ENCODE measurements at regions not wholly inside any gene's neighbourhood (a gene's known extent, or its start where the extent isn't known, plus 50 kb on each side); places are given as distances from the start of the nearest gene placed in this dataset.

DNA sequence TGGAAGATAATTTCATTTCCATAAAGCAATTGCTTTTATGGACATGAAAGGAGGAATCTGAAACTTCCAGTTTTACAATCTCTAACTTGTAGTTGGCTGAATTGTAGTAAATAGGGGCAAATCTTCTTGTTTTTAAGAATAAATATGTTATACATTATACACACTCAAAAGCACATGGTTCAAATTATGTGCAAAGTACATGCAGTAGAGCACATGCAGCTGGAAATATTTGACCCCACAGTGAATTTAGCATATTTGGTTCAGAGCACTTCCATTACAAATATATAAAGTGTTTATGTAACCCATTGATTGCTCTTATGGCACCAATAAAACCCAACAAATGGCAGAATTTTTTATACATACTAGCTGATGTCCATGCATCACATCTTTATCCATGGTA, 180.5 kb downstream of the IRS2 start:
- H3K4me3 Mint-ChIP-seq (ENCODE audit: unreplicated experiment): no peak overlapping the region

DNA sequence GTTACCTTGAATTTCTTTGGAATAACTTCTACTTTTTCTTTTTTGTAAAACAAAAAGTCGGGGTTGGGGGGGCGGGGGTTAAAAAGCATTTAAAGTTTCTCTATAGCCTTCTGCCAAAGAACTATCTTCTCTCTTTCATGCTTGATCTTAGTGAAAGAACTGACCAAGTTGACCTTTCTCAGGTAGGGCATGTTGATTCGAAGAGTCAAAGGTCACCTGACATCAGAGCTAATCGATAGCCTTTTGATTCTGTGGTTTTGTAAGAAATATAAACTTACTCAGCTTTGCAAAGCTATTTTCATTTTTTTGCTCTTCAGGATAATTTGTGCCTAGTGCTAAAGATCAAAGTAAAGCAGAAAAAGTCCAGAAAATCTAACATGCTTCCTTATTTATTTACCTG, 181.5 kb downstream of the IRS2 start:
- Histone ChIP-seq H3K4me3 (ENCODE audit: insufficient read depth, low read depth, low read length) (no peak overlapping the region), H3K79me2 (ENCODE audit: insufficient read depth, low read length) (no peaks in the 10 kb centered on the region), H3K27me3 (ENCODE audit: insufficient read depth, low read length) (no peaks in the 10 kb centered on the region), H3K4me1 (ENCODE audit: insufficient read depth, low read length) (no peaks in the 10 kb centered on the region), H3K9me3 (ENCODE audit: insufficient read depth, low read depth, low read length) (no peaks in the 10 kb centered on the region), H3K27ac (ENCODE audit: low read depth, low read length) (no peak overlapping the region), H3K4me2 (ENCODE audit: low read length) (no peak overlapping the region), H3K9ac (ENCODE audit: low read length) (no peak overlapping the region), H3K36me3 (ENCODE audit: insufficient read depth, low read length) (no peaks in the 10 kb centered on the region), H4K20me1 (ENCODE audit: insufficient read depth, low read length) (no peaks in the 10 kb centered on the region), H2AFZ (ENCODE audit: low read depth, low read length) (no peak overlapping the region)
- no peak for TF ChIP-seq EZH2 (IDR thresholded peaks at IDR 0.05; ENCODE audit: insufficient read depth, low read length)
- TF ChIP-seq, protein P1, sequence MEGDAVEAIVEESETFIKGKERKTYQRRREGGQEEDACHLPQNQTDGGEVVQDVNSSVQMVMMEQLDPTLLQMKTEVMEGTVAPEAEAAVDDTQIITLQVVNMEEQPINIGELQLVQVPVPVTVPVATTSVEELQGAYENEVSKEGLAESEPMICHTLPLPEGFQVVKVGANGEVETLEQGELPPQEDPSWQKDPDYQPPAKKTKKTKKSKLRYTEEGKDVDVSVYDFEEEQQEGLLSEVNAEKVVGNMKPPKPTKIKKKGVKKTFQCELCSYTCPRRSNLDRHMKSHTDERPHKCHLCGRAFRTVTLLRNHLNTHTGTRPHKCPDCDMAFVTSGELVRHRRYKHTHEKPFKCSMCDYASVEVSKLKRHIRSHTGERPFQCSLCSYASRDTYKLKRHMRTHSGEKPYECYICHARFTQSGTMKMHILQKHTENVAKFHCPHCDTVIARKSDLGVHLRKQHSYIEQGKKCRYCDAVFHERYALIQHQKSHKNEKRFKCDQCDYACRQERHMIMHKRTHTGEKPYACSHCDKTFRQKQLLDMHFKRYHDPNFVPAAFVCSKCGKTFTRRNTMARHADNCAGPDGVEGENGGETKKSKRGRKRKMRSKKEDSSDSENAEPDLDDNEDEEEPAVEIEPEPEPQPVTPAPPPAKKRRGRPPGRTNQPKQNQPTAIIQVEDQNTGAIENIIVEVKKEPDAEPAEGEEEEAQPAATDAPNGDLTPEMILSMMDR (IDR thresholded peaks at IDR 0.05; ENCODE audit: insufficient read depth, low read depth, low read length): no peak
- FAIRE-seq (no peak), DNase-seq (ENCODE audit: low read depth) (no peak)
- H3K4me3 Mint-ChIP-seq (ENCODE audit: unreplicated experiment): no peak overlapping the region
- H3K36me3 Mint-ChIP-seq (ENCODE audit: low read depth, unreplicated experiment): no peaks in the 10 kb centered on the region
- peaks cover 4% of the 10 kb centered on the region for H3K4me1 Mint-ChIP-seq (ENCODE audit: low read depth, unreplicated experiment)
- peaks cover 8% of the 10 kb centered on the region for H3K9me3 Mint-ChIP-seq (ENCODE audit: unreplicated experiment)
- H3K27ac Mint-ChIP-seq (ENCODE audit: unreplicated experiment): no peak overlapping the region
- no peaks in the 10 kb centered on the region for H3K27me3 Mint-ChIP-seq (ENCODE audit: low read depth, unreplicated experiment)

More for the DNA sequence above, 180.5 kb downstream of the IRS2 start:
- no peak overlapping the region for H2AFZ ChIP-seq (ENCODE audit: low read depth, low read length)
- no peak for TF ChIP-seq EZH2 (IDR thresholded peaks at IDR 0.05; ENCODE audit: insufficient read depth, low read length)
- TF ChIP-seq, protein P1 (IDR thresholded peaks at IDR 0.05; ENCODE audit: insufficient read depth, low read depth, low read length): no peak
- no peaks in the 10 kb centered on the region for H3K79me2 ChIP-seq (ENCODE audit: insufficient read depth, low read length)
- DNase-seq (ENCODE audit: low read depth): no peak
- H3K36me3 ChIP-seq (ENCODE audit: insufficient read depth, low read length): no peaks in the 10 kb centered on the region
- no peak overlapping the region for H3K9ac ChIP-seq (ENCODE audit: low read length)
- Mint-ChIP-seq H3K36me3 (ENCODE audit: low read depth, unreplicated experiment) (no peaks in the 10 kb centered on the region), H3K4me1 (ENCODE audit: low read depth, unreplicated experiment) (peaks cover 4% of the 10 kb centered on the region), H3K27ac (ENCODE audit: unreplicated experiment) (no peak overlapping the region), H3K9me3 (ENCODE audit: unreplicated experiment) (peaks cover 8% of the 10 kb centered on the region), H3K27me3 (ENCODE audit: low read depth, unreplicated experiment) (no peaks in the 10 kb centered on the region)
- no peak overlapping the region for H3K4me3 ChIP-seq (ENCODE audit: insufficient read depth, low read depth, low read length)
- no peaks in the 10 kb centered on the region for H3K27me3 ChIP-seq (ENCODE audit: insufficient read depth, low read length)
- no peaks in the 10 kb centered on the region for H3K4me1 ChIP-seq (ENCODE audit: insufficient read depth, low read length)
- no peak overlapping the region for H3K4me2 ChIP-seq (ENCODE audit: low read length)
- H3K27ac ChIP-seq (ENCODE audit: low read depth, low read length): no peak overlapping the region
- FAIRE-seq: no peak
- no peaks in the 10 kb centered on the region for H4K20me1 ChIP-seq (ENCODE audit: insufficient read depth, low read length)
- H3K9me3 ChIP-seq (ENCODE audit: insufficient read depth, low read depth, low read length): no peaks in the 10 kb centered on the region

DNA sequence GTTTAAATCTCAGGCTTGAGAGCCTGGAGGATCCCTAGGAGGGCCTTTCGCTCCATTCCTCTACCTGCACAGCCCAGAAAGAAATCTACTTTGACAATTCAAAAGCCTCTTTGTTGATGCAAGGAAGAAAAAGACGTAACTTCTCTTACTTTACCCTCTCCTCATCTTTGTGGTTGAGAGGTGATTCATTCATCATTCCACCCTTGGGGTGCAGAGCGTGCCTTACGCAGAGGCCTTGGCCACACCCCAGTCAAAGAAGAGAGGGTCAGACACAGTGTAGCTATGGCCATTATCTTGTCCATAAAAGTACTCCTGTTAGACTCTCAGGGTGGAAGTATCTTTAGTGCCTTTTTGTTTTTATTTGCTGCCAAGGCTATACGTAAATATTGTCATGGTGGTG, 184.0 kb downstream of the IRS2 start:
- FAIRE-seq: no peak
- no peak overlapping the region for H3K4me3 ChIP-seq (ENCODE audit: insufficient read depth, low read depth, low read length)

More for the DNA sequence above, 184.0 kb downstream of the IRS2 start:
- H3K79me2 ChIP-seq (ENCODE audit: insufficient read depth, low read length): no peaks in the 10 kb centered on the region
- Mint-ChIP-seq H3K27ac (ENCODE audit: unreplicated experiment) (no peak overlapping the region), H3K9me3 (ENCODE audit: unreplicated experiment) (no peaks in the 10 kb centered on the region), H3K4me3 (ENCODE audit: unreplicated experiment) (no peak overlapping the region), H3K4me1 (ENCODE audit: low read depth, unreplicated experiment) (peaks cover 4% of the 10 kb centered on the region), H3K36me3 (ENCODE audit: low read depth, unreplicated experiment) (no peaks in the 10 kb centered on the region), H3K27me3 (ENCODE audit: low read depth, unreplicated experiment) (peaks cover 2% of the 10 kb centered on the region)
- H4K20me1 ChIP-seq (ENCODE audit: insufficient read depth, low read length): no peaks in the 10 kb centered on the region
- no peak for TF ChIP-seq EZH2 (IDR thresholded peaks at IDR 0.05; ENCODE audit: insufficient read depth, low read length)
- TF ChIP-seq, protein P1 (IDR thresholded peaks at IDR 0.05; ENCODE audit: insufficient read depth, low read depth, low read length): no peak
- H3K9ac ChIP-seq (ENCODE audit: low read length): no peak overlapping the region
- no peaks in the 10 kb centered on the region for H3K9me3 ChIP-seq (ENCODE audit: insufficient read depth, low read depth, low read length)
- no peak overlapping the region for H3K27ac ChIP-seq (ENCODE audit: low read depth, low read length)
- DNase-seq (ENCODE audit: low read depth): no peak
- H3K4me1 ChIP-seq (ENCODE audit: insufficient read depth, low read length): no peaks in the 10 kb centered on the region
- no peaks in the 10 kb centered on the region for H3K36me3 ChIP-seq (ENCODE audit: insufficient read depth, low read length)
- H2AFZ ChIP-seq (ENCODE audit: low read depth, low read length): no peak overlapping the region
- no peak overlapping the region for H3K4me2 ChIP-seq (ENCODE audit: low read length)
- H3K27me3 ChIP-seq (ENCODE audit: insufficient read depth, low read length): no peaks in the 10 kb centered on the region
